ENCODE measurements at regions not wholly inside any gene's neighbourhood (a gene's known extent, or its start where the extent isn't known, plus 50 kb on each side); places are given as distances from the start of the nearest gene placed in this dataset.

- Mint-ChIP-seq H3K27ac (no peak overlapping the region), H3K9me3 (peaks cover 5% of the 10 kb centered on the region), H3K27me3 (ENCODE audit: insufficient read depth, low read depth) (peaks cover 16% of the 10 kb centered on the region), H3K4me3 (no peak overlapping the region), H3K36me3 (no peaks in the 10 kb centered on the region), H3K4me1 (peaks cover 6% of the 10 kb centered on the region)
- H3K27me3 ChIP-seq: no peaks in the 10 kb centered on the region
- no peak overlapping the region for H3K4me3 ChIP-seq
- no peak overlapping the region for H3K9ac ChIP-seq
- no peak overlapping the region for H2AFZ ChIP-seq (replicated peaks)
- no peaks in the 10 kb centered on the region for H3K36me3 ChIP-seq
- no peak for DNase-seq (ENCODE audit: low spot score)
- no peaks in the 10 kb centered on the region for H4K20me1 ChIP-seq (ENCODE audit: low read depth)
- H3K4me2 ChIP-seq: no peak overlapping the region
- no peak overlapping the region for H3K27ac ChIP-seq
- no peaks in the 10 kb centered on the region for H3K4me1 ChIP-seq
- no peaks in the 10 kb centered on the region for H3K9me3 ChIP-seq (ENCODE audit: low read depth)
- no peak for TF ChIP-seq CTCF (IDR thresholded peaks at IDR 0.05)
- TF ChIP-seq EZH2 (IDR thresholded peaks at IDR 0.05): no peak
- no peak for TF ChIP-seq EZH2phosphoT487 (IDR thresholded peaks at IDR 0.05)
- H3K79me2 ChIP-seq (ENCODE audit: low read depth): no peaks in the 10 kb centered on the region
- no peaks in the 10 kb centered on the region for H3F3A ChIP-seq (ENCODE audit: low read depth)
Measured at GRCh38 chr11:69374946-69375310, 81.0 kb downstream of the MYEOV start.

GRCh38 chr11:69375316-69376154 lies 81.6 kb downstream of the MYEOV start:
- TF ChIP-seq CTCF (IDR thresholded peaks at IDR 0.05): no peak
- H3K4me3 ChIP-seq: no peak overlapping the region
- no peak overlapping the region for H3K27ac ChIP-seq
- H3F3A ChIP-seq (ENCODE audit: low read depth): no peaks in the 10 kb centered on the region
- no peaks in the 10 kb centered on the region for H3K36me3 ChIP-seq
- H3K4me2 ChIP-seq: no peak overlapping the region
- no peak overlapping the region for H2AFZ ChIP-seq (replicated peaks)
- H3K27me3 ChIP-seq: no peaks in the 10 kb centered on the region
- no peaks in the 10 kb centered on the region for H3K4me1 ChIP-seq
- no peaks in the 10 kb centered on the region for H3K79me2 ChIP-seq (ENCODE audit: low read depth)
- H3K9me3 ChIP-seq (ENCODE audit: low read depth): no peaks in the 10 kb centered on the region
- no peak overlapping the region for H3K9ac ChIP-seq
- Mint-ChIP-seq H3K27ac (peak overlapping the region; percentile 22), H3K36me3 (no peaks in the 10 kb centered on the region), H3K27me3 (ENCODE audit: insufficient read depth, low read depth) (peaks cover 16% of the 10 kb centered on the region), H3K4me1 (peaks cover 8% of the 10 kb centered on the region), H3K4me3 (no peak overlapping the region), H3K9me3 (peaks cover 2% of the 10 kb centered on the region)
- no peaks in the 10 kb centered on the region for H4K20me1 ChIP-seq (ENCODE audit: low read depth)
- DNase-seq (ENCODE audit: low spot score): no peak

- no peaks in the 10 kb centered on the region for H3F3A ChIP-seq (ENCODE audit: low read depth)
- no peaks in the 10 kb centered on the region for H3K36me3 ChIP-seq
- H3K9ac ChIP-seq: no peak overlapping the region
- H3K4me3 ChIP-seq: no peak overlapping the region
- Mint-ChIP-seq H3K27me3 (ENCODE audit: insufficient read depth, low read depth) (peaks cover 16% of the 10 kb centered on the region), H3K27ac (no peak overlapping the region), H3K36me3 (no peaks in the 10 kb centered on the region), H3K9me3 (no peaks in the 10 kb centered on the region), H3K4me1 (peaks cover 8% of the 10 kb centered on the region), H3K4me3 (no peak overlapping the region)
- no peak for TF ChIP-seq CTCF (IDR thresholded peaks at IDR 0.05)
- no peak for TF ChIP-seq EZH2 (IDR thresholded peaks at IDR 0.05)
- no peak for TF ChIP-seq EZH2phosphoT487 (IDR thresholded peaks at IDR 0.05)
- H4K20me1 ChIP-seq (ENCODE audit: low read depth): no peaks in the 10 kb centered on the region
- no peaks in the 10 kb centered on the region for H3K79me2 ChIP-seq (ENCODE audit: low read depth)
- H3K9me3 ChIP-seq (ENCODE audit: low read depth): no peaks in the 10 kb centered on the region
- H2AFZ ChIP-seq (replicated peaks): no peak overlapping the region
- no peaks in the 10 kb centered on the region for H3K27me3 ChIP-seq
- H3K27ac ChIP-seq: no peak overlapping the region
- DNase-seq (ENCODE audit: low spot score): no peak
- H3K4me2 ChIP-seq: no peak overlapping the region
- no peaks in the 10 kb centered on the region for H3K4me1 ChIP-seq
Measured at GRCh38 chr11:69376155-69377028, 82.4 kb downstream of the MYEOV start.
